ENCODE measurements at regions not wholly inside any gene's neighbourhood (a gene's known extent, or its start where the extent isn't known, plus 50 kb on each side); places are given as distances from the start of the nearest gene placed in this dataset.

DNA sequence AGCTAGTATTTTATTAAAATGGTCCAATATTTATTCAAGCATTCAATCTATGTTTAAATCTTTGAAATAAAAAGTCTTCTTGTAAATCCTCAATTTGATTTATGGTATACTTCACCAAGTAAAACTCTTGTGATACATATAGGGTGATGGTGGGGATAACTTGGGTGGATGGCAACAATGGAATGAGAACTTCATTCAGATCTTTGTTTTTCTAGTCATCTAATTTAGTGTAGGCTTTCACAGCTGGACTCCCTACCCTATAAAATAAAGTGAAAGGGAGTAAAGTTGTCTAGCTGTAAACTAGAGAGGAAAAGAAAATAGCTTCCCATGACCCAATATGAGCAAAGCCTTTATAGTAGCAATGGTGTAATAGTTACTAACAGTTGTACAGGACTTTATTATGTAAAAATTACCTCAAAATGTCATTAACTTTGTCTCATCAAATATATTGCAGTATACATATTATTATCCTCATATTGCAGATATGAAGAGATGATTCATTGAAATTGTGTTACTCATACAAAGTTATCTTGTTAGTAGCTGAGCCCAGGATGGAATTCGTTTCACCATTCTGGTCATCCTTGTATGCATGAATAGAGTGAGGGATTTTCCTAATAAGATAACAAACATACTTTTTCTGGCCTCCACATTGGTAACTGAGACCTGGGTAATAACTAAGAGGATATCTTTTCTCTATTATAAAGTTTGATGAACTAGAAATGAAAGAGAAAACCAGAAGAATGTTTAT is 1377.7 kb upstream of the ADGRL4 start:
- DNase-seq (peak in 2 of 5 donors; percentile 39 to 65), FAIRE-seq (no peak)
- Histone ChIP-seq H3K4me3 (ENCODE audit: low read length in 3 of 3) (no peak overlapping the region), H3K9ac (ENCODE audit: low read length in 3 of 3) (no peak overlapping the region), H3K27me3 (ENCODE audit: control insufficient read depth, insufficient read depth, low read length) (no peaks in the 10 kb centered on the region), H3K9me3 (ENCODE audit: control insufficient read depth in 2 of 3, insufficient read depth in 1 of 3, low read length in 3 of 3) (peaks cover 0 to under 1% (median 0%) of the 10 kb centered on the region in 3 donors), H3K4me1 (ENCODE audit: control insufficient read depth in 2 of 3, insufficient read depth in 2 of 3, low read depth in 1 of 3, low read length in 3 of 3) (no peaks in the 10 kb centered on the region), H3K27ac (ENCODE audit: low read depth in 2 of 2, low read length in 2 of 2) (no peak overlapping the region), H3K36me3 (ENCODE audit: control insufficient read depth in 2 of 3, insufficient read depth in 3 of 3, low read length in 3 of 3) (no peaks in the 10 kb centered on the region)
- TF ChIP-seq, protein P1, sequence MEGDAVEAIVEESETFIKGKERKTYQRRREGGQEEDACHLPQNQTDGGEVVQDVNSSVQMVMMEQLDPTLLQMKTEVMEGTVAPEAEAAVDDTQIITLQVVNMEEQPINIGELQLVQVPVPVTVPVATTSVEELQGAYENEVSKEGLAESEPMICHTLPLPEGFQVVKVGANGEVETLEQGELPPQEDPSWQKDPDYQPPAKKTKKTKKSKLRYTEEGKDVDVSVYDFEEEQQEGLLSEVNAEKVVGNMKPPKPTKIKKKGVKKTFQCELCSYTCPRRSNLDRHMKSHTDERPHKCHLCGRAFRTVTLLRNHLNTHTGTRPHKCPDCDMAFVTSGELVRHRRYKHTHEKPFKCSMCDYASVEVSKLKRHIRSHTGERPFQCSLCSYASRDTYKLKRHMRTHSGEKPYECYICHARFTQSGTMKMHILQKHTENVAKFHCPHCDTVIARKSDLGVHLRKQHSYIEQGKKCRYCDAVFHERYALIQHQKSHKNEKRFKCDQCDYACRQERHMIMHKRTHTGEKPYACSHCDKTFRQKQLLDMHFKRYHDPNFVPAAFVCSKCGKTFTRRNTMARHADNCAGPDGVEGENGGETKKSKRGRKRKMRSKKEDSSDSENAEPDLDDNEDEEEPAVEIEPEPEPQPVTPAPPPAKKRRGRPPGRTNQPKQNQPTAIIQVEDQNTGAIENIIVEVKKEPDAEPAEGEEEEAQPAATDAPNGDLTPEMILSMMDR (IDR thresholded peaks at IDR 0.05; ENCODE audit: borderline replicate concordance, extremely low read depth, insufficient read depth), result no peak
- intact Hi-C loops (cut with DNase I), result no loop called here

DNA sequence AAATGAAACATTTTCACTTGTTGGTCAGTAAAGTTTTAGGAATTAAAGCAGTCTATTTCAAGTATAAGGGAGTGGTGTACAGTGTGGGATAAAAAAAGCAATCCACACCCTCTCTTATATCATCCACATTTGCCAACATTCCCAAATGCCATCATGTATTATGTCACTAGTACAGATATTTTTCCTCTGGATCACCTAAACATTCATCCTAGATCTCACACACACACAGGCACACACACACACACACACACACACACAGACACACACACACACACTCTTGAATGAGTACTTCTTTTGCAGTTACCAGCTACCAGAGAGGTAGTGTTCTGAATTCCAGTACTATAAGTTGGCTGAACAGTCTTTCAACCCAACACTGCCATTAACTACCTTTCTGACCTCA is 1369.1 kb upstream of the ADGRL4 start:
- Histone ChIP-seq H3K9me3 (ENCODE audit: control insufficient read depth in 2 of 3, insufficient read depth in 1 of 3, low read length in 3 of 3) (no peaks in the 10 kb centered on the region), H3K9ac (ENCODE audit: low read length in 3 of 3) (no peak overlapping the region), H3K36me3 (ENCODE audit: control insufficient read depth in 2 of 3, insufficient read depth in 3 of 3, low read length in 3 of 3) (no peaks in the 10 kb centered on the region), H3K27ac (ENCODE audit: low read depth in 2 of 2, low read length in 2 of 2) (no peak overlapping the region), H3K4me1 (ENCODE audit: control insufficient read depth in 2 of 3, insufficient read depth in 2 of 3, low read depth in 1 of 3, low read length in 3 of 3) (no peaks in the 10 kb centered on the region), H3K4me3 (ENCODE audit: low read length in 3 of 3) (no peak overlapping the region), H3K27me3 (ENCODE audit: control insufficient read depth, insufficient read depth, low read length) (no peaks in the 10 kb centered on the region)
- DNase-seq (no peak), FAIRE-seq (no peak)
- TF ChIP-seq, protein P1 (IDR thresholded peaks at IDR 0.05; ENCODE audit: borderline replicate concordance, extremely low read depth, insufficient read depth), result no peak
- intact Hi-C loops (cut with DNase I), result no loop called here

DNA sequence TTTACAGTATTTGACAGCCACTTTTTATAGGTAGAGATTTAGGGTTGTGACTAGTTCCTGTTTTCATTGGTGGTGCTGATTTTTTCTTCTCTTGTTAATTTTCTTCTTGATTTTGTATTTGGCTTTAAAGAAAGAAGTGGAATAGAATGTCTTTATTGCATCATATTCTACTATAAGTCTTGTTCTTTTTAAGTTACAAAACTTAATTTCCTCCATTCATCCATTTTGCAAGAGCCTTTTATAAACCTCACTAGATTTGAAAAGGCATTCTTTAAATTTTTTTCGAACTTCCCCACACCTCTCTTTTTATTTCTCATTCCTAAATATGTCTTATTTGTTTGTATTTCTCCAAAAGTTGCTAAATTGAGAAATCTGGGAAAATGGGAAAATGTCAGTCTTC is 1368.6 kb upstream of the ADGRL4 start:
- Histone ChIP-seq H3K9ac (ENCODE audit: low read length in 3 of 3) (no peak overlapping the region), H3K4me1 (ENCODE audit: control insufficient read depth in 2 of 3, insufficient read depth in 2 of 3, low read depth in 1 of 3, low read length in 3 of 3) (no peaks in the 10 kb centered on the region), H3K27me3 (ENCODE audit: control insufficient read depth, insufficient read depth, low read length) (no peaks in the 10 kb centered on the region), H3K36me3 (ENCODE audit: control insufficient read depth in 2 of 3, insufficient read depth in 3 of 3, low read length in 3 of 3) (no peaks in the 10 kb centered on the region), H3K27ac (ENCODE audit: low read depth in 2 of 2, low read length in 2 of 2) (no peak overlapping the region), H3K4me3 (ENCODE audit: low read length in 3 of 3) (no peak overlapping the region), H3K9me3 (ENCODE audit: control insufficient read depth in 2 of 3, insufficient read depth in 1 of 3, low read length in 3 of 3) (no peaks in the 10 kb centered on the region)
- TF ChIP-seq, protein P1 (IDR thresholded peaks at IDR 0.05; ENCODE audit: borderline replicate concordance, extremely low read depth, insufficient read depth), result no peak
- no peak for FAIRE-seq
- intact Hi-C loops (cut with DNase I), result no loop called here
- DNase-seq, result no peak

DNA sequence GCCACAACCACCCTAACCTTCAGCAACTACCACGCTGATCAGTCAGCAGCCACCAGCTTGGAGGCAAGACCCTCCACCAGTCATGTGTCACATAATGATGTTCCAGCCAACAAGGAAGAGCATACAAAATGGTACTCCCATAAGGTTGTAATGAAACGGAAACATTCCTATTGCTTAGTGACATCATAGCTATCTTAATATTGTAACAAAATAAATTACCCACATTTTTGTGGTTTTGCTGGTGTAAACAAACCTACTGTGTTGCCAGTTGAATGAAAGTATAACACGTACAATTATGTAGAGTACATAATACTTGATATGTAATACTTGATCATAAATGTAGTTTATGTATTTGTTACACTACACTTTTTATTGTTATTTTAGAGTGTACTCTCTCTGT is 1363.2 kb upstream of the ADGRL4 start:
- Histone ChIP-seq H3K9me3 (ENCODE audit: control insufficient read depth in 2 of 3, insufficient read depth in 1 of 3, low read length in 3 of 3) (no peaks in the 10 kb centered on the region), H3K4me1 (ENCODE audit: control insufficient read depth in 2 of 3, insufficient read depth in 2 of 3, low read depth in 1 of 3, low read length in 3 of 3) (no peaks in the 10 kb centered on the region), H3K9ac (ENCODE audit: low read length in 3 of 3) (no peak overlapping the region), H3K4me3 (ENCODE audit: low read length in 3 of 3) (no peak overlapping the region), H3K27ac (ENCODE audit: low read depth in 2 of 2, low read length in 2 of 2) (no peak overlapping the region), H3K27me3 (ENCODE audit: control insufficient read depth, insufficient read depth, low read length) (no peaks in the 10 kb centered on the region), H3K36me3 (ENCODE audit: control insufficient read depth in 2 of 3, insufficient read depth in 3 of 3, low read length in 3 of 3) (no peaks in the 10 kb centered on the region)
- TF ChIP-seq, protein P1 (IDR thresholded peaks at IDR 0.05; ENCODE audit: borderline replicate concordance, extremely low read depth, insufficient read depth), result no peak
- FAIRE-seq (no peak), DNase-seq (no peak)
- intact Hi-C loops (cut with DNase I), result no loop called here

All from kidney (tissue), 13 donors.